GM23338 (cell line): ENCODE measurements at regions not wholly inside any gene's neighbourhood (a gene's known extent, or its start where the extent isn't known, plus 50 kb on each side); places are given as distances from the start of the nearest gene placed in this dataset.

ENCODE experiments used
- ATAC-seq: fragments of 200-7000 bp; cut with Tn5 transposase; 3 replicates; pipeline ENCODE4 v1.9.1; 2020
- DNase-seq: peaks from one replicate; pipeline ENCODE4 v3.0.0-alpha.2; 2015; ENCODE audit warnings: low spot score
- H2AFZ ChIP-seq: fragments of 200-600 bp; sonication (generic); 2 replicates; pipeline ENCODE4 v1.8.0; 2016; ENCODE audit warnings: antibody characterized with exemption, mild to moderate bottlenecking, moderate library complexity
- H3F3A ChIP-seq: fragments of 200-600 bp; sonication (generic); replicated peaks from 2 replicates; pipeline ENCODE4 v1.8.0; 2017; ENCODE audit warnings: antibody characterized with exemption, mixed run types, low read depth
- H3K27ac ChIP-seq: fragments of 200-600 bp; sonication (generic); 2 replicates; pipeline ENCODE4 v1.6.1; 2016; ENCODE audit warnings: low read depth
- H3K27me3 ChIP-seq: fragments of 200-600 bp; sonication (generic); 2 replicates; pipeline ENCODE4 v1.8.0; 2016; ENCODE audit warnings: mild to moderate bottlenecking, mixed run types, moderate library complexity; ENCODE audit not compliant: insufficient read depth
- H3K36me3 ChIP-seq: fragments of 200-600 bp; sonication (generic); 2 replicates; pipeline ENCODE4 v1.8.0; 2016; ENCODE audit warnings: mild to moderate bottlenecking; ENCODE audit not compliant: insufficient read depth
- H3K4me1 ChIP-seq: fragments of 200-600 bp; sonication (generic); 2 replicates; pipeline ENCODE4 v1.8.0; 2016; ENCODE audit warnings: mild to moderate bottlenecking, moderate library complexity; ENCODE audit not compliant: insufficient read depth
- H3K4me2 ChIP-seq: fragments of 200-600 bp; sonication (generic); 2 replicates; pipeline ENCODE4 v1.7.1; 2017; ENCODE audit warnings: mixed run types
- H3K4me3 ChIP-seq: fragments of 200-600 bp; sonication (generic); 2 replicates; pipeline ENCODE4 v1.6.1; 2016; ENCODE audit warnings: mixed run types
- H3K79me2 ChIP-seq: fragments of 200-600 bp; sonication (generic); replicated peaks from 2 replicates; pipeline ENCODE4 v1.8.0; 2017; ENCODE audit warnings: mild to moderate bottlenecking; ENCODE audit not compliant: insufficient read depth
- H3K9me2 ChIP-seq: fragments of 200-600 bp; sonication (generic); 2 replicates; pipeline ENCODE4 v1.8.0; 2017; ENCODE audit not compliant: insufficient read depth
- H4K20me1 ChIP-seq: fragments of 200-600 bp; sonication (generic); replicated peaks from 2 replicates; pipeline ENCODE4 v1.8.0; 2017; ENCODE audit warnings: mild to moderate bottlenecking; ENCODE audit not compliant: insufficient read depth
- H3K27ac Mint-ChIP-seq: 2 replicates; pipeline ENCODE4 v1.8.0; 2020; ENCODE audit warnings: inconsistent platforms, mild to moderate bottlenecking, moderate library complexity, mixed read lengths
- H3K27me3 Mint-ChIP-seq: 3 replicates; pipeline ENCODE4 v1.8.0; 2022; ENCODE audit warnings: low read depth, mild to moderate bottlenecking, moderate library complexity, mixed read lengths, inconsistent platforms; ENCODE audit not compliant: insufficient read depth, poor library complexity
- H3K36me3 Mint-ChIP-seq: 3 replicates; pipeline ENCODE4 v1.8.0; 2021; ENCODE audit warnings: low read depth, mild to moderate bottlenecking, inconsistent platforms, moderate library complexity, mixed read lengths
- H3K4me1 Mint-ChIP-seq: 3 replicates; pipeline ENCODE4 v1.8.0; 2020; ENCODE audit warnings: mild to moderate bottlenecking, inconsistent platforms, mixed read lengths
- H3K4me3 Mint-ChIP-seq: 3 replicates; pipeline ENCODE4 v1.8.0; 2021; ENCODE audit warnings: moderate library complexity, mild to moderate bottlenecking, inconsistent platforms, mixed read lengths
- H3K9me3 Mint-ChIP-seq: 3 replicates; pipeline ENCODE4 v1.8.0; 2020; ENCODE audit warnings: moderate library complexity, mild to moderate bottlenecking, inconsistent platforms, mixed read lengths
- CREB1 ChIP-seq: fragments of 250-450 bp; sonication (Bioruptor Pico); IDR thresholded peaks from 2 replicates; pipeline ENCODE4 v1.5.0; 2020; ENCODE audit warnings: low read depth, mild to moderate bottlenecking, moderate library complexity
- EZH2 ChIP-seq: fragments of 200-600 bp; sonication (generic); IDR thresholded peaks from one replicate; pipeline ENCODE4 v1.8.0; 2017; ENCODE audit warnings: antibody characterized with exemption, mild to moderate bottlenecking, low read depth; ENCODE audit not compliant: unreplicated experiment
- EZH2phosphoT487 ChIP-seq: fragments of 200-600 bp; sonication (generic); IDR thresholded peaks from one replicate; pipeline ENCODE4 v1.8.1; 2018; ENCODE audit warnings: antibody characterized with exemption; ENCODE audit not compliant: unreplicated experiment
- JUNB ChIP-seq: IDR thresholded peaks from one replicate; pipeline ENCODE4 v1.6.1; 2016; ENCODE audit warnings: antibody characterized with exemption; ENCODE audit not compliant: unreplicated experiment
- NANOG ChIP-seq: IDR thresholded peaks from 2 replicates; pipeline ENCODE4 v1.6.1; 2016; ENCODE audit warnings: antibody characterized with exemption, borderline replicate concordance
- POLR2AphosphoS5 ChIP-seq: IDR thresholded peaks from 2 replicates; pipeline ENCODE4 v1.6.1; 2016; ENCODE audit warnings: antibody characterized with exemption, low read depth
- STAT1 ChIP-seq: IDR thresholded peaks from one replicate; pipeline ENCODE4 v1.6.1; 2016; ENCODE audit warnings: antibody characterized with exemption; ENCODE audit not compliant: unreplicated experiment
- ZNF114 ChIP-seq: fragments of 250-450 bp; sonication (Bioruptor Pico); IDR thresholded peaks from 2 replicates; pipeline ENCODE4 v1.5.0; 2020; ENCODE audit warnings: mild to moderate bottlenecking, moderate library complexity
- ZNF331 ChIP-seq: fragments of 250-450 bp; sonication (Bioruptor Pico); IDR thresholded peaks from 2 replicates; pipeline ENCODE4 v1.5.0; 2020; ENCODE audit warnings: low read depth, mild to moderate bottlenecking, moderate library complexity
- TF ChIP-seq, protein P1 (sequence below): IDR thresholded peaks from 2 replicates; pipeline ENCODE4 v1.6.1; 2016; ENCODE audit warnings: antibody characterized with exemption
- TF ChIP-seq, protein P2 (sequence below), 2 experiments: fragments of 200-600 bp in 1 of 2; sonication (generic) in 1 of 2; conservative IDR thresholded peaks; 2 replicates each; pipeline versions ENCODE4 v1.5.1 to v1.6.1; 2016 to 2017; ENCODE audit warnings: antibody characterized with exemption in 2 of 2, low read depth in 2 of 2, mild to moderate bottlenecking in 2 of 2, moderate library complexity in 1 of 2
- TF ChIP-seq, protein P3 (sequence below): fragments of 250-450 bp; sonication (Bioruptor Pico); IDR thresholded peaks from 2 replicates; pipeline ENCODE4 v1.5.0; 2020; ENCODE audit warnings: mild to moderate bottlenecking, moderate library complexity
- TF ChIP-seq, protein P4 (sequence below): IDR thresholded peaks from one replicate; pipeline ENCODE4 v1.6.1; 2018; ENCODE audit warnings: antibody characterized with exemption; ENCODE audit not compliant: unreplicated experiment

DNA sequence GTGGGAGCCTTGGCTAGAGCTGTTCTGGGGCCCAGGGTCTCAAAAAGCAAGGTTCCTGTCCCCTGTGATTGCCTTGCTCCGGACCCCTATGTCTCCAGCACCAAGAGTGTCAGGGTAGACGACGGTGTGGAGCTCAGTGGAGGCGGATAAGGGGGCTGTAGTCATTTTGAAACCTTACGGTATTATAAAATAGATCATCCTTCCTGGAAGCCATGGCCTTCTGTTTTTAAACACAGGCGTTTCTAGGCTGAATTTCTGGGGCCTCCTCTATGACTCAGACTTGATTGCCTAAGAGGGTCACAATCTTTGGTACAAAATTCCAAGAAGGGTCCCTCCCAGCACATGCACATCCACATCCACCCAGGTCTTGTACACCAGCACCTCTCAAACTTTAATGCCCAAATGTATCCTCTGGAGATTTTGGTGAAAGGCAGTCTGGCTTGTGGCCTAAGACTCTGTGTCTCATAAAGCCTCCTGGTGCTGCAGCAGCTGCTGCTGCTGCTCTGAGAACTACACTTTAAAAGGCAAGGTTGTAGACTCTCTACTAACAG lies 70.5 kb upstream of the XCR1 start:
- DNase-seq (no peak), ATAC-seq (no peak)
- no peak overlapping the region for H3K4me3 Mint-ChIP-seq
- H3K9me3 Mint-ChIP-seq, result peaks cover 9% of the 10 kb centered on the region; the same call in 1 of the 3 replicates
- H3K27me3 ChIP-seq, result no peaks in the 10 kb centered on the region
- no peaks in the 10 kb centered on the region for H4K20me1 ChIP-seq
- H3K4me1 Mint-ChIP-seq, result no peaks in the 10 kb centered on the region
- H2AFZ ChIP-seq, result no peak overlapping the region
- H3K27ac Mint-ChIP-seq, result no peak overlapping the region
- no peaks in the 10 kb centered on the region for H3K36me3 Mint-ChIP-seq
- peaks cover 9% of the 10 kb centered on the region; the same call in 1 of the 2 replicates for H3K9me2 ChIP-seq
- H3K4me2 ChIP-seq, result no peak overlapping the region
- H3K27ac ChIP-seq, result no peak overlapping the region
- H3K4me3 ChIP-seq, result no peak overlapping the region
- peaks cover 4% of the 10 kb centered on the region for H3K27me3 Mint-ChIP-seq
- no peaks in the 10 kb centered on the region for H3K4me1 ChIP-seq
- H3K36me3 ChIP-seq, result no peaks in the 10 kb centered on the region
- no peaks in the 10 kb centered on the region for H3F3A ChIP-seq
- no peaks in the 10 kb centered on the region for H3K79me2 ChIP-seq
- TF ChIP-seq ZNF331 (CRISPR knock-in tag), result no peak
- TF ChIP-seq, protein P1, sequence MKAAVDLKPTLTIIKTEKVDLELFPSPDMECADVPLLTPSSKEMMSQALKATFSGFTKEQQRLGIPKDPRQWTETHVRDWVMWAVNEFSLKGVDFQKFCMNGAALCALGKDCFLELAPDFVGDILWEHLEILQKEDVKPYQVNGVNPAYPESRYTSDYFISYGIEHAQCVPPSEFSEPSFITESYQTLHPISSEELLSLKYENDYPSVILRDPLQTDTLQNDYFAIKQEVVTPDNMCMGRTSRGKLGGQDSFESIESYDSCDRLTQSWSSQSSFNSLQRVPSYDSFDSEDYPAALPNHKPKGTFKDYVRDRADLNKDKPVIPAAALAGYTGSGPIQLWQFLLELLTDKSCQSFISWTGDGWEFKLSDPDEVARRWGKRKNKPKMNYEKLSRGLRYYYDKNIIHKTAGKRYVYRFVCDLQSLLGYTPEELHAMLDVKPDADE, result no peak
- no peak for TF ChIP-seq JUNB
- no peak for TF ChIP-seq STAT1
- TF ChIP-seq, protein P2, sequence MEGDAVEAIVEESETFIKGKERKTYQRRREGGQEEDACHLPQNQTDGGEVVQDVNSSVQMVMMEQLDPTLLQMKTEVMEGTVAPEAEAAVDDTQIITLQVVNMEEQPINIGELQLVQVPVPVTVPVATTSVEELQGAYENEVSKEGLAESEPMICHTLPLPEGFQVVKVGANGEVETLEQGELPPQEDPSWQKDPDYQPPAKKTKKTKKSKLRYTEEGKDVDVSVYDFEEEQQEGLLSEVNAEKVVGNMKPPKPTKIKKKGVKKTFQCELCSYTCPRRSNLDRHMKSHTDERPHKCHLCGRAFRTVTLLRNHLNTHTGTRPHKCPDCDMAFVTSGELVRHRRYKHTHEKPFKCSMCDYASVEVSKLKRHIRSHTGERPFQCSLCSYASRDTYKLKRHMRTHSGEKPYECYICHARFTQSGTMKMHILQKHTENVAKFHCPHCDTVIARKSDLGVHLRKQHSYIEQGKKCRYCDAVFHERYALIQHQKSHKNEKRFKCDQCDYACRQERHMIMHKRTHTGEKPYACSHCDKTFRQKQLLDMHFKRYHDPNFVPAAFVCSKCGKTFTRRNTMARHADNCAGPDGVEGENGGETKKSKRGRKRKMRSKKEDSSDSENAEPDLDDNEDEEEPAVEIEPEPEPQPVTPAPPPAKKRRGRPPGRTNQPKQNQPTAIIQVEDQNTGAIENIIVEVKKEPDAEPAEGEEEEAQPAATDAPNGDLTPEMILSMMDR (conservative IDR thresholded peaks at IDR 0.05; ENCODE audit: low read depth in 2 of 2), result no peak
- TF ChIP-seq EZH2phosphoT487, result no peak
- TF ChIP-seq, protein P3, sequence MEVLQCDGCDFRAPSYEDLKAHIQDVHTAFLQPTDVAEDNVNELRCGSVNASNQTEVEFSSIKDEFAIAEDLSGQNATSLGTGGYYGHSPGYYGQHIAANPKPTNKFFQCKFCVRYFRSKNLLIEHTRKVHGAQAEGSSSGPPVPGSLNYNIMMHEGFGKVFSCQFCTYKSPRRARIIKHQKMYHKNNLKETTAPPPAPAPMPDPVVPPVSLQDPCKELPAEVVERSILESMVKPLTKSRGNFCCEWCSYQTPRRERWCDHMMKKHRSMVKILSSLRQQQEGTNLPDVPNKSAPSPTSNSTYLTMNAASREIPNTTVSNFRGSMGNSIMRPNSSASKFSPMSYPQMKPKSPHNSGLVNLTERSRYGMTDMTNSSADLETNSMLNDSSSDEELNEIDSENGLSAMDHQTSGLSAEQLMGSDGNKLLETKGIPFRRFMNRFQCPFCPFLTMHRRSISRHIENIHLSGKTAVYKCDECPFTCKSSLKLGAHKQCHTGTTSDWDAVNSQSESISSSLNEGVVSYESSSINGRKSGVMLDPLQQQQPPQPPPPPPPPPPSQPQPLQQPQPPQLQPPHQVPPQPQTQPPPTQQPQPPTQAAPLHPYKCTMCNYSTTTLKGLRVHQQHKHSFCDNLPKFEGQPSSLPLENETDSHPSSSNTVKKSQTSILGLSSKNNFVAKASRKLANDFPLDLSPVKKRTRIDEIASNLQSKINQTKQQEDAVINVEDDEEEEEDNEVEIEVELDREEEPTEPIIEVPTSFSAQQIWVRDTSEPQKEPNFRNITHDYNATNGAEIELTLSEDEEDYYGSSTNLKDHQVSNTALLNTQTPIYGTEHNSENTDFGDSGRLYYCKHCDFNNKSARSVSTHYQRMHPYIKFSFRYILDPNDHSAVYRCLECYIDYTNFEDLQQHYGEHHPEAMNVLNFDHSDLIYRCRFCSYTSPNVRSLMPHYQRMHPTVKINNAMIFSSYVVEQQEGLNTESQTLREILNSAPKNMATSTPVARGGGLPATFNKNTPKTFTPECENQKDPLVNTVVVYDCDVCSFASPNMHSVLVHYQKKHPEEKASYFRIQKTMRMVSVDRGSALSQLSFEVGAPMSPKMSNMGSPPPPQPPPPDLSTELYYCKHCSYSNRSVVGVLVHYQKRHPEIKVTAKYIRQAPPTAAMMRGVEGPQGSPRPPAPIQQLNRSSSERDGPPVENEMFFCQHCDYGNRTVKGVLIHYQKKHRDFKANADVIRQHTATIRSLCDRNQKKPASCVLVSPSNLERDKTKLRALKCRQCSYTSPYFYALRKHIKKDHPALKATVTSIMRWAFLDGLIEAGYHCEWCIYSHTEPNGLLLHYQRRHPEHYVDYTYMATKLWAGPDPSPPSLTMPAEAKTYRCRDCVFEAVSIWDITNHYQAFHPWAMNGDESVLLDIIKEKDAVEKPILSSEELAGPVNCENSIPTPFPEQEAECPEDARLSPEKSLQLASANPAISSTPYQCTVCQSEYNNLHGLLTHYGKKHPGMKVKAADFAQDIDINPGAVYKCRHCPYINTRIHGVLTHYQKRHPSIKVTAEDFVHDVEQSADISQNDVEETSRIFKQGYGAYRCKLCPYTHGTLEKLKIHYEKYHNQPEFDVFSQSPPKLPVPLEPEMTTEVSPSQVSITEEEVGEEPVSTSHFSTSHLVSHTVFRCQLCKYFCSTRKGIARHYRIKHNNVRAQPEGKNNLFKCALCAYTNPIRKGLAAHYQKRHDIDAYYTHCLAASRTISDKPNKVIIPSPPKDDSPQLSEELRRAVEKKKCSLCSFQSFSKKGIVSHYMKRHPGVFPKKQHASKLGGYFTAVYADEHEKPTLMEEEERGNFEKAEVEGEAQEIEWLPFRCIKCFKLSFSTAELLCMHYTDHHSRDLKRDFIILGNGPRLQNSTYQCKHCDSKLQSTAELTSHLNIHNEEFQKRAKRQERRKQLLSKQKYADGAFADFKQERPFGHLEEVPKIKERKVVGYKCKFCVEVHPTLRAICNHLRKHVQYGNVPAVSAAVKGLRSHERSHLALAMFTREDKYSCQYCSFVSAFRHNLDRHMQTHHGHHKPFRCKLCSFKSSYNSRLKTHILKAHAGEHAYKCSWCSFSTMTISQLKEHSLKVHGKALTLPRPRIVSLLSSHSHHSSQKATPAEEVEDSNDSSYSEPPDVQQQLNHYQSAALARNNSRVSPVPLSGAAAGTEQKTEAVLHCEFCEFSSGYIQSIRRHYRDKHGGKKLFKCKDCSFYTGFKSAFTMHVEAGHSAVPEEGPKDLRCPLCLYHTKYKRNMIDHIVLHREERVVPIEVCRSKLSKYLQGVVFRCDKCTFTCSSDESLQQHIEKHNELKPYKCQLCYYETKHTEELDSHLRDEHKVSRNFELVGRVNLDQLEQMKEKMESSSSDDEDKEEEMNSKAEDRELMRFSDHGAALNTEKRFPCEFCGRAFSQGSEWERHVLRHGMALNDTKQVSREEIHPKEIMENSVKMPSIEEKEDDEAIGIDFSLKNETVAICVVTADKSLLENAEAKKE (CRISPR knock-in tag), result no peak
- TF ChIP-seq, protein P4, sequence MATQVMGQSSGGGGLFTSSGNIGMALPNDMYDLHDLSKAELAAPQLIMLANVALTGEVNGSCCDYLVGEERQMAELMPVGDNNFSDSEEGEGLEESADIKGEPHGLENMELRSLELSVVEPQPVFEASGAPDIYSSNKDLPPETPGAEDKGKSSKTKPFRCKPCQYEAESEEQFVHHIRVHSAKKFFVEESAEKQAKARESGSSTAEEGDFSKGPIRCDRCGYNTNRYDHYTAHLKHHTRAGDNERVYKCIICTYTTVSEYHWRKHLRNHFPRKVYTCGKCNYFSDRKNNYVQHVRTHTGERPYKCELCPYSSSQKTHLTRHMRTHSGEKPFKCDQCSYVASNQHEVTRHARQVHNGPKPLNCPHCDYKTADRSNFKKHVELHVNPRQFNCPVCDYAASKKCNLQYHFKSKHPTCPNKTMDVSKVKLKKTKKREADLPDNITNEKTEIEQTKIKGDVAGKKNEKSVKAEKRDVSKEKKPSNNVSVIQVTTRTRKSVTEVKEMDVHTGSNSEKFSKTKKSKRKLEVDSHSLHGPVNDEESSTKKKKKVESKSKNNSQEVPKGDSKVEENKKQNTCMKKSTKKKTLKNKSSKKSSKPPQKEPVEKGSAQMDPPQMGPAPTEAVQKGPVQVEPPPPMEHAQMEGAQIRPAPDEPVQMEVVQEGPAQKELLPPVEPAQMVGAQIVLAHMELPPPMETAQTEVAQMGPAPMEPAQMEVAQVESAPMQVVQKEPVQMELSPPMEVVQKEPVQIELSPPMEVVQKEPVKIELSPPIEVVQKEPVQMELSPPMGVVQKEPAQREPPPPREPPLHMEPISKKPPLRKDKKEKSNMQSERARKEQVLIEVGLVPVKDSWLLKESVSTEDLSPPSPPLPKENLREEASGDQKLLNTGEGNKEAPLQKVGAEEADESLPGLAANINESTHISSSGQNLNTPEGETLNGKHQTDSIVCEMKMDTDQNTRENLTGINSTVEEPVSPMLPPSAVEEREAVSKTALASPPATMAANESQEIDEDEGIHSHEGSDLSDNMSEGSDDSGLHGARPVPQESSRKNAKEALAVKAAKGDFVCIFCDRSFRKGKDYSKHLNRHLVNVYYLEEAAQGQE, result no peak
- TF ChIP-seq ZNF114 (CRISPR knock-in tag), result no peak
- no peak for TF ChIP-seq CREB1 (CRISPR knock-in tag)
- TF ChIP-seq NANOG, result no peak
- TF ChIP-seq POLR2AphosphoS5, result no peak
- TF ChIP-seq EZH2, result no peak
